Forelimb muscle (tissue), 1 donor: ENCODE measurements at regions not wholly inside any gene's neighbourhood (a gene's known extent, or its start where the extent isn't known, plus 50 kb on each side); places are given as distances from the start of the nearest gene placed in this dataset.

Experiments
- DNase-seq: peaks from one replicate; pipeline ENCODE4 v3.0.0-alpha.2; 2013; ENCODE audit warnings: low read depth

- peak; percentile 13 for DNase-seq
Observed at GRCh38 chr5:42351956-42352355, 71.3 kb upstream of the GHR start.

GRCh38 chr5:42360056-42360455, 63.2 kb upstream of the GHR start:
- DNase-seq, result peak; percentile 17

- no peak for DNase-seq
Observed at GRCh38 chr5:42360616-42361314, 62.5 kb upstream of the GHR start.

- no peak for DNase-seq
Observed at GRCh38 chr5:42361315-42361688, 61.9 kb upstream of the GHR start.

GRCh38 chr5:42366051-42366450, 57.2 kb upstream of the GHR start:
- no peak for DNase-seq
